HG03175 (cell line): ENCODE measurements at regions not wholly inside any gene's neighbourhood (a gene's known extent, or its start where the extent isn't known, plus 50 kb on each side); places are given as distances from the start of the nearest gene placed in this dataset.
A peak's percentile ranks its signal among the peaks of the same experiment; 100 is the strongest.

Experiments
- ATAC-seq: cut with Tn5 transposase; IDR thresholded peaks from one replicate; pipeline ENCODE4 v1.9.1; 2021; ENCODE audit warnings: mild to moderate bottlenecking, moderate library complexity; ENCODE audit not compliant: unreplicated experiment

GRCh38 chr2:16285813-16286510 is 345.6 kb downstream of the MYCN start:
- no peak for ATAC-seq

DNA sequence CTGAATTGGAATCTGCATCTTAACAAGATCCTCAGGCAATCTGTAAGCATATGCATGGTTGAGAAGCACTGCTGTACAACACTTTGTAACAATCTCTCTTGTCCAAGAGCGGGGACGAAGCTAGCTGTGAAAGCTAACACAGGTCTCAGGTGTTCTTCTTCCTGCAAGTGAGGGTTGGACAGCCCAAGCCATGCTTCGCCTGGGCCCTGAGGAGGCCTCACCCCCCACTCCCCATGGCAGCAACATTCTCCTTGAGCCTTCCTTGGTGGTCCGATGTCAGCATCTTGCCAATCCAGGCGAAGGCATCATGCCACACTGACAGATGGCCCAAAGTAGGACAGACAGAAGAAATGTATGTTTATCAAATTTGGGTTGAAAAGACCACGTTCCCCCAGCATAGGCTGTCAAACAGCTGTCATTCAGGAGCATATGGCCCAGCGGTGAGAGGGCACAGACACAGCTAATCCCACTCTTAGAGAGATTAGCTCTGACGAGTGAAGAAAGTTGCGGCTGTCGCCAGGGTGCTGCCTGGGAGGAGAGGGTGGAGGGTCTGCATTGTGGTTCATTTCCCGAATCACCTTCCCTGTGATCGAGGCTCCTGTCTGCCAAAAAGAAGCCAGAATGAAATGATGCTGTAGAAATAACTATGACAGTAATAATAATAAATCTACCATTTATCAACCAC is 344.7 kb downstream of the MYCN start:
- no peak for ATAC-seq

- ATAC-seq = no peak
Measured at GRCh38 chr2:16283071-16283850, 342.9 kb downstream of the MYCN start.

- no peak for ATAC-seq
Measured at GRCh38 chr2:16282511-16282910, 342.2 kb downstream of the MYCN start.

GRCh38 chr2:16281451-16282335 is 341.3 kb downstream of the MYCN start:
- ATAC-seq = peak; percentile 66

DNA sequence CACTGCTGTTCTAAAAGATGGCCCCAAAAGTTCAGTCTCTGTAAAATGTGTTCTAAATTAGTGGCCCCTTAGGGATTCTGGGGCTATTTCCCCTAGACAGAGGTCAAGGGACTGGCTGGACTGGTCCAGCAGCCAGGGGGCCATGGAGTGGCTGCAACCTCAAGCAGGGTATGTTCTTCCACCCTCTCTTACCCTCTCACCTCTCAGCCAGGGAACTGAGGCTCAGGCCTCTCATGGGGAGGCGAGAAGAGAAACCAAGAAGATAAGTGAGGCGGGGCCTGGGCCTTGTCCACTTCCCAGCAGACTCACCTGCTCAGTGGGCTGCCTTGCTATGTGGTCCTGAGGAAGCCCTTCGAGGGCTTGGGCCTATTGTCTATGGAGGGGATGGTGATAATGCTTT is 339.7 kb downstream of the MYCN start:
- ATAC-seq = no peak

DNA sequence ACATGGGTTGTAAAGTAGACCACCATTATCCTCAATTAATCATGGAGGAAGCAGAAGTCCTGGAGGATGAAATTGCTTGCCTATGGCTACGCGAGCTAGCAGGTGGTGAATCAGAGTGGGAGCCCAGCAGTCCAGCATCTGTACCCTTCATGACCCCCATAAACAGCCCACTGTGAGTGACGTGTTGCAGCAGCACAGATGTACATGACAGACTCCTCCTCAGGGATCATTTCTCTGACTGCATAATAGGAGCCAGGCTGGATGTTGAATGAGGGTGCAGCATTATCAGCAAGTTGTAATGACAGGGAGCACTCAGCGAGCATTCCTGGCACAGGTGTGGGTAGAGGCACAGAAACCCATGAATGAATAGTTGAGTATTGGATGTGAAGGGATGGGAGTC is 339.3 kb downstream of the MYCN start:
- ATAC-seq = no peak

- ATAC-seq = no peak
Measured at GRCh38 chr2:16279201-16279570, 338.8 kb downstream of the MYCN start.

GRCh38 chr2:16278421-16279200 is 338.3 kb downstream of the MYCN start:
- ATAC-seq = no peak

DNA sequence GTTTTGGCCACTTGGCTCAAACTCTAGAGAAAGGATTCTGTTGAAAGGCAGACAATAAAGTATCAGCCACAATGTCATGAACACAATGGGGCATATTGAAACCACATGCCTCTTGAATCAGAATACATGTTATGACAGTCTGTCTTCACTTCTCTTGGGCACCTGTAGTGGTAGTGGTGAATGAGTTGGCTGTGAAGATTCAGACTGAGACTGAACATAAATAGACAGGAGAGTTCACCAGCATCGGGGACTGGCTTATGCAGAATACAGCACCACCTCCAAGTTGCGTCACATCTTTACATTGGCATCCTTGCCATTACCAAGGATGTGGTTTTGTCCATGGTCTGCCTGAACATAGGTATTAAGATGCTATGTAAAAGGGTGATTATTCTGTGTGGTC is 336.8 kb downstream of the MYCN start:
- ATAC-seq = no peak

GRCh38 chr2:16275661-16276060 is 335.3 kb downstream of the MYCN start:
- no peak for ATAC-seq

DNA sequence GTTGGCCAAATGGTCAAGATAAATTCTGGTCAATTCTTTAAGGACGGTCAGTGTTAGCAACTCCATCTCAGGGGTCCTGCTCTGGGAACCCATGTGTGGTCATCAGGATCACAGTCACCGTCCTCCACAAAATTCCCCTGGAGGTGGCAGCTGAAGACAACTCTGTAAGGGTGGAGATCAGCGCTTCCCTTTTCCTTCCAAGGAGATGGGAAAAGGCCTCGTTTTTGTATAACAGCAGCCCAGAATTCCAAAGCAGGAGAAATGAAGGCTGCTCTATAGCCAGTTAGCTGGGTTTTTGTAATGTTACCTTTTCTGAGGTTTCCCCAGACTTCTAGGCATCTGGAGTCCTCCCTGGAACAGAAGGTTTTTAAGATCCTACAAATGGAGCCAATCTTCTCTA is 334.8 kb downstream of the MYCN start:
- ATAC-seq = no peak

- ATAC-seq = no peak
Measured at GRCh38 chr2:16273111-16273510, 332.8 kb downstream of the MYCN start.

- ATAC-seq = no peak
Measured at GRCh38 chr2:16272038-16272788, 331.9 kb downstream of the MYCN start.

DNA sequence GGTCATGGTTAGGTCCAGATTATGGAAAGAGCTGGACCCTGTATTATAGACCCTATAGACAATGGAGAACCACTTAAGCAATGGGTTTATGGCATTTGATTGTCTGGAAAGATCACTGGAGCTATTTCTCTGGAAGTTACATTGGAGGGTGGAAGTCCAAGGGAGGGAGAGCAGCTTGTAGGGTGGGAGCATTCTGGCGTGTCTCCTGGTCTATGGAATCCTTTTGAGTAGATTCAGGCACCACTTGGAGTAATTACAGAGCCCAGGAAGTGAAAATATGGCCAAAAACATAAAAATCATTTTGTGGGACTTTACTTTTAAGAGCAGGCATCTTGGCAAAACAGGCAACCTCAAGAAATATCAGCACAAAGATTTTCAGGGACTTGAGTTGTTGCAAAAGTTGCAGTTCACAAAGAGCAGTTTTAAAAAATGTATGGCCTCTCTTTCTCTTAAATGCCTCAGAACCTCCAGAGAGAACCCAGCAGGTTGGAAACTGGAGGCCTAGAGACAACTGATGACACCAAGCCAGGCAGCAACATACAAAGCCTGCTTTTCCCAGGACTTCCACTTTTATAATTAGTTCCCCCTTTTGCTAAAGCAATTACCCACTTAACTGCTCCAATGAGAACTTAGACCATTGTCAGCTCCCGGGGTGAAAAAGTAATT is 331.0 kb downstream of the MYCN start:
- no peak for ATAC-seq

- no peak for ATAC-seq
Measured at GRCh38 chr2:16270441-16270840, 330.1 kb downstream of the MYCN start.

GRCh38 chr2:16268301-16269000 is 328.1 kb downstream of the MYCN start:
- ATAC-seq = no peak

GRCh38 chr2:16266571-16266970 is 326.2 kb downstream of the MYCN start:
- no peak for ATAC-seq
